ENCODE measurements at regions not wholly inside any gene's neighbourhood (a gene's known extent, or its start where the extent isn't known, plus 50 kb on each side); places are given as distances from the start of the nearest gene placed in this dataset.

DNA sequence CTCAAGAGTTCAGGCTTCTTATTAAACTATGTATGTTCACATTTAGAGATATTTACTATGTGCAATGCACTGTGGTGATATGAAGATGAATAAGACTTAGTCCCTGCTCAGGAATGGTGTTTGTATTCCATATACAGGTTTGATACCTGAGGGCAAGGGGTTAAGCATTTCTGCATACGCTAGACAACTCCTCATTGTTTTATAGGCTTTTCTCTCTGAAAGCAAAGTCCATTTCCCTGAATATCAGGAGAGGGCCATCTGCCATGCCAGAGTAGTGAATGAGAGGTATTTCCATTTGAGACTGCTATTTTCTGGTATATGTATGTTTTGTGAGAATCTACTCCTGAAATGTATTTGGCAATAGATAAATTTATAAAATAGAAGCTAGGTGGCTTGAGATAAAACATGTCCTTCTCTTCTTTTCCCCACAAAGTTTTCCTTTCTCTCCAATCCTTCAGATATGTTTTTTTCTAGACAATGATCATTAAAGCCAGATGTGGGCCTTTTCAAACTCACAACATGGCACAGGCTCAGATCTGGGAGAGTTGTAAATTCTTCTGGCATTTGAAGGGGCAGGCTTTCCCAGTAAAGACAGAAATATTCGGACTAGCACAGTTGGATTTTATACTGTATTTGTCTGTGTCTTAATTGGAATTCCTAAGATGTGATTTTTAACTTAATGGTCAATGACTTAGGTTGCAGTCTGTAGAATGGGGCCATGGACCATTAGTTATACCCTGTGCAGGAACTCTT is 73.3 kb upstream of the WDR26 start:
- no peak overlapping the region for H3K14ac ChIP-seq (ENCODE audit: insufficient read depth, low read length)
- no peak overlapping the region for H2AK5ac ChIP-seq (ENCODE audit: insufficient read length, low read length)
- no peaks in the 10 kb centered on the region for H3K27me3 ChIP-seq (ENCODE audit: insufficient read depth, low read length)
- H4K8ac ChIP-seq (replicated peaks; ENCODE audit: insufficient read length, low read depth, low read length) = no peak overlapping the region
- DNase-seq = no peak
- H3K23me2 ChIP-seq (ENCODE audit: insufficient read length, low read depth, low read length, poor library complexity, severe bottlenecking) = no peaks in the 10 kb centered on the region
- H3T11ph ChIP-seq (ENCODE audit: low read length) = no peak overlapping the region
- H4K91ac ChIP-seq (ENCODE audit: insufficient read length, low read depth, low read length) = no peak overlapping the region
- no peak overlapping the region for H3K27ac ChIP-seq (ENCODE audit: insufficient read length, low read depth, low read length)
- whole genome bisulfite sequencing (ENCODE audit: extremely low coverage, insufficient read length, low lambda C conversion rate) = no CpG with 5 or more reads among the region's 2 CpGs
- no peak overlapping the region for H2BK20ac ChIP-seq (ENCODE audit: low read depth, low read length, poor library complexity, severe bottlenecking)
- no peak overlapping the region for H3K4ac ChIP-seq (ENCODE audit: low read depth, low read length)
- H3K23ac ChIP-seq (ENCODE audit: insufficient read length, low read depth, low read length) = no peak overlapping the region
- Mint-ChIP-seq H3K27me3 (ENCODE audit: low read depth) (no peaks in the 10 kb centered on the region; the same call in none of the 2 replicates), H3K36me3 (ENCODE audit: insufficient read depth in 1 of 3, low read depth in 3 of 3) (no peaks in the 10 kb centered on the region), H3K9me3 (no peaks in the 10 kb centered on the region), H3K4me1 (peaks cover 36 to 51% of the 10 kb centered on the region in 2 experiments), H3K4me3 (no peak overlapping the region), H3K27ac (no peak overlapping the region)
- H3K9me3 ChIP-seq (ENCODE audit: control insufficient read depth, low read depth, low read length) = no peaks in the 10 kb centered on the region
- no peak overlapping the region for H2AFZ ChIP-seq (ENCODE audit: low read length)
- H3K9ac ChIP-seq (ENCODE audit: extremely low read depth, insufficient read length, low read length) = no peak overlapping the region
- no peak overlapping the region for H3K18ac ChIP-seq (ENCODE audit: insufficient read length, low read depth, low read length)
- H4K20me1 ChIP-seq (ENCODE audit: control insufficient read depth, insufficient read depth, insufficient read length) = no peaks in the 10 kb centered on the region
- no peak overlapping the region for H3K4me2 ChIP-seq (ENCODE audit: insufficient read depth, insufficient read length, low read length)
- H2BK12ac ChIP-seq (ENCODE audit: insufficient read length, low read depth, low read length) = no peak overlapping the region
- no peak overlapping the region for H2BK120ac ChIP-seq (ENCODE audit: low read depth, low read length, poor library complexity, severe bottlenecking)
- TF ChIP-seq, protein P1, sequence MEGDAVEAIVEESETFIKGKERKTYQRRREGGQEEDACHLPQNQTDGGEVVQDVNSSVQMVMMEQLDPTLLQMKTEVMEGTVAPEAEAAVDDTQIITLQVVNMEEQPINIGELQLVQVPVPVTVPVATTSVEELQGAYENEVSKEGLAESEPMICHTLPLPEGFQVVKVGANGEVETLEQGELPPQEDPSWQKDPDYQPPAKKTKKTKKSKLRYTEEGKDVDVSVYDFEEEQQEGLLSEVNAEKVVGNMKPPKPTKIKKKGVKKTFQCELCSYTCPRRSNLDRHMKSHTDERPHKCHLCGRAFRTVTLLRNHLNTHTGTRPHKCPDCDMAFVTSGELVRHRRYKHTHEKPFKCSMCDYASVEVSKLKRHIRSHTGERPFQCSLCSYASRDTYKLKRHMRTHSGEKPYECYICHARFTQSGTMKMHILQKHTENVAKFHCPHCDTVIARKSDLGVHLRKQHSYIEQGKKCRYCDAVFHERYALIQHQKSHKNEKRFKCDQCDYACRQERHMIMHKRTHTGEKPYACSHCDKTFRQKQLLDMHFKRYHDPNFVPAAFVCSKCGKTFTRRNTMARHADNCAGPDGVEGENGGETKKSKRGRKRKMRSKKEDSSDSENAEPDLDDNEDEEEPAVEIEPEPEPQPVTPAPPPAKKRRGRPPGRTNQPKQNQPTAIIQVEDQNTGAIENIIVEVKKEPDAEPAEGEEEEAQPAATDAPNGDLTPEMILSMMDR (conservative IDR thresholded peaks at IDR 0.05) = no peak
- peaks cover 3% of the 10 kb centered on the region; the same call in 1 of the 2 replicates for H3K4me1 ChIP-seq (ENCODE audit: insufficient read depth, low read length)
- H2BK15ac ChIP-seq (ENCODE audit: low read depth, low read length) = no peak overlapping the region
- H2BK5ac ChIP-seq (ENCODE audit: insufficient read length, low read length) = no peak overlapping the region
- no peaks in the 10 kb centered on the region for H3K79me2 ChIP-seq (ENCODE audit: insufficient read depth, low read length)
- H3K56ac ChIP-seq (ENCODE audit: insufficient read length, low read depth, low read length) = no peak overlapping the region
- H4K5ac ChIP-seq (ENCODE audit: insufficient read length, low read depth, low read length) = no peak overlapping the region
- H3K79me1 ChIP-seq (ENCODE audit: insufficient read depth, low read depth, low read length, poor library complexity, severe bottlenecking) = no peaks in the 10 kb centered on the region

Data from H9 (cell line).